Stimulated activated CD8-positive, alpha-beta memory T cell treated with anti-CD3 and anti-CD28 coated beads, Interleukin-15, amount 100 ng/mL, for 48 hours (primary cell): ENCODE measurements at regions not wholly inside any gene's neighbourhood (a gene's known extent, or its start where the extent isn't known, plus 50 kb on each side); places are given as distances from the start of the nearest gene placed in this dataset.
A peak's percentile ranks its signal among the peaks of the same experiment; 100 is the strongest.
"Not testable (repeated sequence)": the region's sequence is repeated elsewhere in the genome, so short reads cannot be mapped to it uniquely, and the experiment has no call there.

Experiments
- DNase-seq, 2 donors: peaks; one replicate each; pipeline ENCODE4 v3.0.0-alpha.2; 2020; ENCODE audit warnings: low read depth in 2 of 2

GRCh38 chr6:26720663-26721218 is 61.2 kb upstream of the ZNF322 start:
- not testable (repeated sequence) for DNase-seq

GRCh38 chr6:26730019-26730766 is 70.6 kb upstream of the ZNF322 start:
- not testable (repeated sequence) for DNase-seq

- not testable (repeated sequence) for DNase-seq
Measured at GRCh38 chr6:26734776-26735472, 75.4 kb upstream of the ZNF322 start.

GRCh38 chr6:26739811-26740210 is 80.3 kb upstream of the ZNF322 start:
- no peak for DNase-seq

GRCh38 chr6:26743157-26743821 is 83.7 kb upstream of the ZNF322 start:
- DNase-seq, result no peak

GRCh38 chr6:26743941-26744699 is 84.6 kb upstream of the ZNF322 start:
- DNase-seq, result no peak

GRCh38 chr6:26744837-26745282 is 85.3 kb upstream of the ZNF322 start:
- DNase-seq, result not testable (repeated sequence)

GRCh38 chr6:26745964-26746363 is 86.4 kb upstream of the ZNF322 start:
- not testable (repeated sequence) for DNase-seq

GRCh38 chr6:26749126-26749758 is 89.7 kb upstream of the ZNF322 start:
- DNase-seq, result not testable (repeated sequence)

GRCh38 chr6:26749759-26750126 is 90.2 kb upstream of the ZNF322 start:
- DNase-seq, result not testable (repeated sequence)

GRCh38 chr6:26754212-26754611 is 94.7 kb upstream of the ZNF322 start:
- DNase-seq, result no peak

GRCh38 chr6:26754801-26755200 is 95.3 kb upstream of the ZNF322 start:
- not testable (repeated sequence) for DNase-seq

GRCh38 chr6:26756067-26756805 is 96.7 kb upstream of the ZNF322 start:
- DNase-seq, result peak in 1 of 2 donors; percentile 8

- not testable (repeated sequence) for DNase-seq
Measured at GRCh38 chr6:26766203-26766902, 106.8 kb upstream of the ZNF322 start.

GRCh38 chr6:26770941-26771666 is 111.6 kb upstream of the ZNF322 start:
- DNase-seq, result not testable (repeated sequence)

GRCh38 chr6:26773414-26773813 is 113.9 kb upstream of the ZNF322 start:
- not testable (repeated sequence) for DNase-seq

GRCh38 chr6:26780563-26780962 is 121.0 kb upstream of the ZNF322 start:
- not testable (repeated sequence) for DNase-seq

- not testable (repeated sequence) for DNase-seq
Measured at GRCh38 chr6:26795474-26796307, 136.1 kb upstream of the ZNF322 start.
